ENCODE measurements at regions not wholly inside any gene's neighbourhood (a gene's known extent, or its start where the extent isn't known, plus 50 kb on each side); places are given as distances from the start of the nearest gene placed in this dataset.

GRCh38 chr12:112676507-112676906, 115.0 kb upstream of the RPH3A start:
- TF ChIP-seq CTCF (IDR thresholded peaks at IDR 0.05) (no peak), POLR2A (IDR thresholded peaks at IDR 0.05) (no peak)

Measured in adrenal gland (tissue), 5 donors.